H1 (cell line): ENCODE measurements at regions not wholly inside any gene's neighbourhood (a gene's known extent, or its start where the extent isn't known, plus 50 kb on each side); places are given as distances from the start of the nearest gene placed in this dataset.

Experiments used
- CTCF ChIA-PET: fragments of 300-600 bp; sonication (Branson Sonifier 250); formaldehyde crosslinking; loops from one replicate; lab custom pipeline; 2021; ENCODE audit not compliant: partially characterized antibody; lab: Charles Lee
- POLR2A ChIA-PET: fragments of 300-600 bp; sonication (Branson Sonifier 250); formaldehyde crosslinking; loops from one replicate; lab custom pipeline; 2021; ENCODE audit warnings: inconsistent platforms; ENCODE audit not compliant: partially characterized antibody; lab: Charles Lee
- DNase-seq, 2 experiments: peaks; one replicate each; pipeline versions ENCODE4 v3.0.0 to v3.0.0-alpha.2; 2010 to 2022; ENCODE audit warnings: low spot score in 2 of 2, low read depth in 1 of 2, mixed read lengths in 1 of 2
- FAIRE-seq: peaks from 2 replicates; lab custom pipeline; 2011; peaks lifted over from hg19 to GRCh38; lab: Jason Lieb, UNC
- H2AFZ ChIP-seq: 2 replicates; pipeline ENCODE4 v1.8.1; 2012; ENCODE audit warnings: low read length, inconsistent platforms
- H2AK5ac ChIP-seq: 2 replicates; pipeline ENCODE4 v1.6.1; 2013; ENCODE audit warnings: low read depth, low read length
- H2BK120ac ChIP-seq: replicated peaks from 2 replicates; pipeline ENCODE3; 2013; ENCODE audit warnings: low read depth, low read length, inconsistent platforms
- H2BK12ac ChIP-seq: 2 replicates; pipeline ENCODE4 v1.6.1; 2013; ENCODE audit warnings: low read depth, low read length
- H2BK15ac ChIP-seq: 2 replicates; pipeline ENCODE4 v1.6.1; 2013; ENCODE audit warnings: low read length
- H2BK20ac ChIP-seq: 2 replicates; pipeline ENCODE4 v1.6.1; 2013; ENCODE audit warnings: low read length
- H2BK5ac ChIP-seq: 2 replicates; pipeline ENCODE4 v1.6.1; 2013; ENCODE audit warnings: low read depth, low read length
- H3K14ac ChIP-seq: 2 replicates; pipeline ENCODE4 v1.6.1; 2013; ENCODE audit warnings: inconsistent platforms; ENCODE audit not compliant: insufficient read length
- H3K18ac ChIP-seq: 2 replicates; pipeline ENCODE4 v1.6.1; 2013; ENCODE audit warnings: low read length; ENCODE audit errors: extremely low read depth
- H3K23ac ChIP-seq: 2 replicates; pipeline ENCODE4 v1.6.1; 2013; ENCODE audit warnings: inconsistent platforms; ENCODE audit not compliant: insufficient read length
- H3K23me2 ChIP-seq: 2 replicates; pipeline ENCODE4 v1.6.1; 2013; ENCODE audit warnings: low read depth, low read length
- H3K27ac ChIP-seq: 2 replicates; pipeline ENCODE4 v1.6.1; 2011; ENCODE audit warnings: low read depth, low read length, inconsistent platforms
- H3K27me3 ChIP-seq, 4 experiments: replicated peaks in 1 of 4; 1 replicate in 1 of 4; 2 replicates in 3 of 4; pipeline versions ENCODE4 v1.6.1 to v1.8.1; 2011 to 2013; ENCODE audit warnings: low read length in 3 of 4, mild to moderate bottlenecking in 3 of 4, inconsistent platforms in 2 of 4, mixed read lengths in 2 of 4, moderate library complexity in 1 of 4; ENCODE audit not compliant: control insufficient read depth in 3 of 4, insufficient read depth in 3 of 4; ENCODE audit errors: extremely low read depth in 1 of 4
- H3K36me3 ChIP-seq, 4 experiments: 2 replicates each; pipeline versions ENCODE4 v1.6.1 to v1.8.1; 2011 to 2013; ENCODE audit warnings: mild to moderate bottlenecking in 4 of 4, low read length in 3 of 4, moderate library complexity in 2 of 4, control low read depth in 1 of 4, inconsistent platforms in 1 of 4; ENCODE audit not compliant: insufficient read depth in 4 of 4, control insufficient read depth in 2 of 4
- H3K4ac ChIP-seq: replicated peaks from 2 replicates; pipeline ENCODE3; 2013; ENCODE audit warnings: low read length, low read depth, mixed read lengths, inconsistent platforms; ENCODE audit not compliant: insufficient read length
- H3K4me1 ChIP-seq, 4 experiments: replicated peaks in 1 of 4; 1 replicate in 1 of 4; 2 replicates in 3 of 4; pipeline versions ENCODE4 v1.6.1 to v1.8.1; 2011 to 2013; ENCODE audit warnings: low read length in 3 of 4, inconsistent platforms in 2 of 4, mixed read lengths in 1 of 4; ENCODE audit not compliant: insufficient read depth in 4 of 4, control insufficient read depth in 3 of 4
- H3K4me2 ChIP-seq, 2 experiments: 2 replicates each; pipeline versions ENCODE4 v1.6.1 to v1.8.1; 2011 to 2013; ENCODE audit warnings: low read depth in 2 of 2, low read length in 2 of 2, control low read depth in 1 of 2, inconsistent platforms in 1 of 2, mild to moderate bottlenecking in 1 of 2; ENCODE audit not compliant: insufficient read depth in 1 of 2
- H3K4me3 ChIP-seq, 4 experiments: fragments of 200-600, 300-600 bp in 1 of 4; sonication (generic), shearing (Covaris generic), sonication (Bioruptor Twin) in 1 of 4; 2 replicates each; pipeline versions ENCODE4 v1.5.1 to v1.8.1; 2011 to 2016; ENCODE audit warnings: low read length in 4 of 4, low read depth in 3 of 4, control low read depth in 2 of 4, inconsistent platforms in 2 of 4, mild to moderate bottlenecking in 2 of 4, mixed read lengths in 1 of 4, moderate library complexity in 1 of 4; ENCODE audit not compliant: insufficient read depth in 2 of 4; ENCODE audit errors: extremely low read depth in 1 of 4
- H3K56ac ChIP-seq: replicated peaks from 2 replicates; pipeline ENCODE3; 2013; ENCODE audit warnings: low read depth, mild to moderate bottlenecking, mixed read lengths, low read length, inconsistent platforms; ENCODE audit not compliant: insufficient read length
- H3K79me1 ChIP-seq: 2 replicates; pipeline ENCODE4 v1.6.1; 2013; ENCODE audit warnings: low read depth, low read length, control low read depth
- H3K79me2 ChIP-seq, 2 experiments: 2 replicates each; pipeline versions ENCODE4 v1.6.1 to v1.8.1; 2012 to 2013; ENCODE audit warnings: low read length in 2 of 2, mild to moderate bottlenecking in 2 of 2, inconsistent platforms in 1 of 2; ENCODE audit not compliant: insufficient read depth in 2 of 2, control insufficient read depth in 1 of 2
- H3K9ac ChIP-seq, 4 experiments: replicated peaks in 1 of 4; 1 replicate in 1 of 4; 2 replicates in 3 of 4; pipeline versions ENCODE4 v1.6.1 to v1.8.1; 2011 to 2013; ENCODE audit warnings: low read depth in 3 of 4, low read length in 3 of 4, control low read depth in 2 of 4, mild to moderate bottlenecking in 2 of 4, moderate library complexity in 2 of 4, inconsistent platforms in 1 of 4; ENCODE audit errors: extremely low read depth in 1 of 4
- H3K9me3 ChIP-seq, 2 experiments: 2 replicates each; pipeline versions ENCODE4 v1.6.1 to v1.8.1; 2012 to 2013; ENCODE audit warnings: mild to moderate bottlenecking in 2 of 2, moderate library complexity in 2 of 2, control low read depth in 1 of 2, inconsistent platforms in 1 of 2, low read depth in 1 of 2, low read length in 1 of 2, mixed read lengths in 1 of 2; ENCODE audit not compliant: insufficient read depth in 2 of 2
- H4K20me1 ChIP-seq, 2 experiments: replicated peaks in 1 of 2; 2 replicates each; pipeline versions ENCODE3 to v1.8.1; 2011 to 2013; ENCODE audit warnings: inconsistent platforms in 2 of 2, low read length in 2 of 2, mild to moderate bottlenecking in 1 of 2; ENCODE audit not compliant: insufficient read depth in 2 of 2, control insufficient read depth in 1 of 2
- H4K5ac ChIP-seq: 2 replicates; pipeline ENCODE4 v1.6.1; 2013; ENCODE audit warnings: low read length, low read depth, mixed read lengths, inconsistent platforms; ENCODE audit not compliant: insufficient read length
- H4K8ac ChIP-seq: 2 replicates; pipeline ENCODE4 v1.8.0; 2013; ENCODE audit warnings: mild to moderate bottlenecking, moderate library complexity, low read length, inconsistent platforms; ENCODE audit not compliant: insufficient read depth; ENCODE audit errors: extremely low read depth
- H4K91ac ChIP-seq: replicated peaks from 2 replicates; pipeline ENCODE3; 2013; ENCODE audit warnings: low read length, mixed read lengths, inconsistent platforms; ENCODE audit not compliant: insufficient read length
- BRCA1 ChIP-seq: IDR thresholded peaks from 2 replicates; pipeline ENCODE4 v1.6.1; 2012; ENCODE audit warnings: low read depth, low read length, improper control_type of control experiment
- CBX5 ChIP-seq: fragments of 300-800, 300-1000 bp; sonication (generic); IDR thresholded peaks from 2 replicates; pipeline ENCODE4 v1.7.1; 2016; ENCODE audit warnings: antibody characterized with exemption, low read length, low read depth
- CBX8 ChIP-seq: fragments of 300-800, 300-1000 bp; sonication (generic); IDR thresholded peaks from 2 replicates; pipeline ENCODE4 v1.7.1; 2016; ENCODE audit warnings: low read depth, low read length, borderline replicate concordance
- CHD1 ChIP-seq: IDR thresholded peaks from 2 replicates; pipeline ENCODE4 v1.6.1; 2012; ENCODE audit warnings: low read depth, low read length, improper control_type of control experiment
- EZH2 ChIP-seq: fragments of 200-600 bp; sonication (generic); IDR thresholded peaks from 2 replicates; pipeline ENCODE4 v1.7.1; 2012; ENCODE audit warnings: low read depth, mild to moderate bottlenecking, moderate library complexity, low read length, inconsistent platforms; ENCODE audit not compliant: severe bottlenecking
- GTF2F1 ChIP-seq: IDR thresholded peaks from 2 replicates; pipeline ENCODE4 v1.6.1; 2012; ENCODE audit warnings: low read depth, low read length, improper control_type of control experiment, borderline replicate concordance
- MAFK ChIP-seq: IDR thresholded peaks from 2 replicates; pipeline ENCODE4 v1.6.1; 2012; ENCODE audit warnings: low read depth, mild to moderate bottlenecking, improper control_type of control experiment, low read length
- NANOG ChIP-seq: IDR thresholded peaks from 2 replicates; pipeline ENCODE4 v1.6.1; 2011; ENCODE audit warnings: low read length, low read depth, mild to moderate bottlenecking, inconsistent platforms; ENCODE audit not compliant: insufficient read depth, poor library complexity, severe bottlenecking
- RBBP5 ChIP-seq: IDR thresholded peaks from 2 replicates; pipeline ENCODE4 v1.7.1; 2012; ENCODE audit warnings: low read depth, mild to moderate bottlenecking, inconsistent platforms, low read length, moderate library complexity, borderline replicate concordance
- SP2 ChIP-seq: IDR thresholded peaks from 2 replicates; pipeline ENCODE4 v1.6.1; 2012; ENCODE audit warnings: mild to moderate bottlenecking, low read length, inconsistent platforms
- TAF7 ChIP-seq: optimal IDR thresholded peaks from 2 replicates; pipeline ENCODE3; 2011; ENCODE audit warnings: low read depth, mild to moderate bottlenecking, inconsistent platforms, low read length, moderate library complexity, borderline replicate concordance
- WGBS, 2 experiments: shearing (Covaris generic) in 1 of 2; methylation state at CpG; one replicate each; pipeline versions ENCODE4 v1.1.6 to v1.1.7; 2013 to 2015; ENCODE audit warnings: low lambda C conversion rate in 2 of 2, mixed read lengths in 2 of 2, inconsistent platforms in 1 of 2, low coverage in 1 of 2, missing lambda C conversion rate in 1 of 2; ENCODE audit not compliant: insufficient replicate concordance in 2 of 2, insufficient coverage in 1 of 2, insufficient read length in 1 of 2; ENCODE audit errors: extremely low coverage in 1 of 2, missing lambda C conversion rate in 1 of 2; 5-methylcytosine and 5-hydroxymethylcytosine counted together
- TF ChIP-seq, protein P1 (sequence below): IDR thresholded peaks from 2 replicates; pipeline ENCODE4 v1.6.1; 2012; ENCODE audit warnings: low read length, inconsistent platforms

DNA sequence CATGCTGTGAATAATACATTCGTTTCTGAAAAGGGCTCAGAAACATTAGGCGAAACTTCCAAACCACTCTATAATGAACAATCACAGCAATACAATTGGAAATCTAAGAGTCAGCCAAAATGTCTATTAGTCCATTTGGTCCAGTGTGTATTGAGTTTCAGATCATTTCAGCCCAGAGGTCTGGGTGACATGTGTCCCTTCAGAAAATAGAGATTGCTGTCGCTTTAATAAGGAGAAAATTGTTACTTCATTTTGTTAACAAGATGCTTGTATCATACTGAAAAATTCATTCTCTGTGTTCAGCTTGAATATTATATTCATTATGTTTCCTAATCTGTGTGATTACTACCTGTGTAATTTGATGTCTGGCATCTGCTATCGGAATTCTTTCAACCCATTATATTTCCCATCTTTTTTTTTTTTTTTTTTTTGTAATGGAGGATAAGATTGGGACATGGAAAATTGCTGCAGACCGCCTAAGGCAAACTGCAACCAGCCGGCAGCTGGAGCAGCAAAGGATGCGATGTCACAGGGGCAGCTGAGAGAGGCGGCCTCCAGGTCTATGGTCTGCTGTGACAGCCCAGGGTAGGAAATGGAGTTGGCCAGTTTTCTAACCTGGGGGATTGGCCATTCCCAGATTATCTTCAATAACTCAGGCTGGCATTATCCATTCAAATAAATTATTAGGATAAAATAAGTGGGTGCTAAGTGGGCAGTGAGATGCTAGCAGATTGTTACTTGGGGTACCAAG lies 170.9 kb upstream of the NPVF start:
- Histone ChIP-seq H2BK15ac (no peak overlapping the region), H3K27ac (no peak overlapping the region), H3K27me3 (no peaks in the 10 kb centered on the region), H2BK20ac (no peak overlapping the region), H3K4ac (no peak overlapping the region), H3K14ac (no peak overlapping the region), H3K79me1 (no peaks in the 10 kb centered on the region), H4K20me1 (no peaks in the 10 kb centered on the region), H3K23me2 (no peaks in the 10 kb centered on the region), H2AK5ac (no peak overlapping the region), H3K4me1 (no peaks in the 10 kb centered on the region), H3K9me3 (no peaks in the 10 kb centered on the region), H3K36me3 (no peaks in the 10 kb centered on the region), H2AFZ (no peak overlapping the region), H3K79me2 (no peaks in the 10 kb centered on the region), H2BK12ac (no peak overlapping the region), H2BK5ac (no peak overlapping the region), H2BK120ac (no peak overlapping the region), H3K4me3 (no peak overlapping the region), H4K8ac (no peak overlapping the region), H3K9ac (no peak overlapping the region), H3K4me2 (no peak overlapping the region), H4K5ac (no peak overlapping the region), H3K23ac (no peak overlapping the region), H4K91ac (no peak overlapping the region), H3K56ac (no peak overlapping the region), H3K18ac (no peak overlapping the region)
- FAIRE-seq (no peak), DNase-seq (no peak)
- CTCF ChIA-PET = interaction anchor here (1.0 to 3.3 kb wide), 4 partner anchors 140 to 168 kb away, joined by 4 to 10 read pairs (median 5); no protein-coding TSS in a partner anchor
- POLR2A ChIA-PET = no interaction called here
- WGBS, 2 experiments = 88% methylated on average over 8 of the region's 8 CpGs; no CpG with 5 or more reads in 1 of the 2 experiments
- TF ChIP-seq CHD1 (no peak), SP2 (no peak), NANOG (no peak), MAFK (no peak), BRCA1 (no peak), EZH2 (no peak), RBBP5 (no peak), TAF7 (no peak), GTF2F1 (no peak), CBX8 (no peak), CBX5 (no peak)
- TF ChIP-seq, protein P1, sequence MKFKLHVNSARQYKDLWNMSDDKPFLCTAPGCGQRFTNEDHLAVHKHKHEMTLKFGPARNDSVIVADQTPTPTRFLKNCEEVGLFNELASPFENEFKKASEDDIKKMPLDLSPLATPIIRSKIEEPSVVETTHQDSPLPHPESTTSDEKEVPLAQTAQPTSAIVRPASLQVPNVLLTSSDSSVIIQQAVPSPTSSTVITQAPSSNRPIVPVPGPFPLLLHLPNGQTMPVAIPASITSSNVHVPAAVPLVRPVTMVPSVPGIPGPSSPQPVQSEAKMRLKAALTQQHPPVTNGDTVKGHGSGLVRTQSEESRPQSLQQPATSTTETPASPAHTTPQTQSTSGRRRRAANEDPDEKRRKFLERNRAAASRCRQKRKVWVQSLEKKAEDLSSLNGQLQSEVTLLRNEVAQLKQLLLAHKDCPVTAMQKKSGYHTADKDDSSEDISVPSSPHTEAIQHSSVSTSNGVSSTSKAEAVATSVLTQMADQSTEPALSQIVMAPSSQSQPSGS = no peak
